Fibroblast of upper back skin (primary cell): ENCODE measurements at regions not wholly inside any gene's neighbourhood (a gene's known extent, or its start where the extent isn't known, plus 50 kb on each side); places are given as distances from the start of the nearest gene placed in this dataset.
A peak's percentile ranks its signal among the peaks of the same experiment; 100 is the strongest.

Experiments
- DNase-seq: peaks from one replicate; pipeline ENCODE4 v3.0.0-alpha.2; 2013

- no peak for DNase-seq
These were observed 164.4 kb upstream of the NT5C1B start for GRCh38 chr2:18753722-18754121.

DNA sequence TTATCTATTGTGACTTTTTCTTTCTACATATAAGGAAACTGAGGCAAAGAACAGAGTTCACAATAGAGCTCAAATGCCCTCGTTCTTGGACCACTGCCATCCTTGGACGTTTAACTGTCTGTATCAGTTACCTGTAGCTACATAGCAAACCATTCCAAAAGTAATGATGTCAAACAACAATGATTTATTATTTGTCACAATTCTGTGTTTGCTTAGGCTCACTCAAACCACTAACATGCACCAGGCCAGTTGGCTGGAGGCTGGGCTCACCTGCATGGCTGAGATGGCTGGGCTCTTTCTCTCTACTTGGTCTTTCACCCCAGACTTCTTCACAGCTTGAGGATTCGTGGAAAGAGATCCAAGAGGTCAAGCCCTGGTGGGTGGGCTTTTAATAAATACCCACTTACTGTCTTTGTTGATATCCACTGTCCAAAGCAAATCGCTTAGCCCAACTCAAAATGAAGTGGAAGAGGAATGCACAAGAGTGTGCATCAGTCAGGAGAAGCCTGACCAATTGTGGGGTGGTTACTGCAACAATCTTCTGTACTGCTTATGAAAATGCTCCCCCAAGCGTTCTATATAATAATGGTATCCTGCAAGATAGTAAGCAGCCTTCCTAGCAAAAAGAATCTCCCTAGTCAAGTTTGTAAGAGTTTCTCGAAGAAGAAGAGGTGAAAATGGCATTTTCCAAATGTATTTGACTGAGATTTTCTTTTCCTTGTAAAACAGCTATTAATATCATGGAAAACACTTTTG lies 163.5 kb upstream of the NT5C1B start:
- DNase-seq, result no peak

GRCh38 chr2:18752022-18752493 lies 162.7 kb upstream of the NT5C1B start:
- DNase-seq, result no peak

DNA sequence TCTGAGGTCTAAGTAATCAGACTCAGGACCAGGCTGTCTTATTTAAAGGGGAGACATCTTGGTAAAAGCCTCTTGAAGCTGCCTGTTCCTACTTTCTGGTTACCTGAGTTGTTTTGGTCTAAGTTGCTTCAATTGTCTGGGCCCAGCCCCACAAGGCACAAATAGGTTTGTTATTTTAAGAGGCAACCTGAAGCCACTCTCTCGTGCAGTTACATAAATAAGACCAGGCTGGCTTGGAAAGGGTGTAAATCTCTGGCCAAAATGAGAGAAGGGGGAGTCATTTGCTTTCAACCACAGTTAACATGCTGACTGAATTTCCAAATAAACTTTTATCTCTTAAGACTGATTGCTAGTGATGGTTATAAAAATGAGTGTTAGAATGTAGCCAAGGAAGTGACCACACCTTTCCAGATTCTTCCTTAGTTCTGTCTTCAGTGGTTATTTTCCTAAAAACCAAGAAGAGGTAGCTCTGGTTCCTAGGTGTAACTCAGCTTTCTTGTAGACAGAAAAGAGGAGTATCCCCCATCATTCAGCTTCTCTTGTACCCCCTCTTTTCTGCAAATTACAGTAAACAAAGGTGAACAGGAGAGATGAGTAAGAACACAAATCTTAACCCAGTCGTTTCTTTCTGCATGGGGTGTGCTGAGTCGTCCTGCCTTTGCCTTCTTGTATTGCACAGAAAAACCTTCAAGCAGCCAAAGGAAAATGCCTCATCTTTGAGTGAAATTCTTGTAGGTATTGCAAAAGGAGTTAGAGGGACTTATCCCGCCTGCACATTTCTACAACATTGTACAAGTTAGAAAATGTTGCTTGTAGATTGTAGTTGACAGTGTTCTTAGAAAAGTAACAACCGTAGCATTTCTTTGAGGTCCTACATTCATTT lies 161.5 kb upstream of the NT5C1B start:
- DNase-seq, result peak; percentile 53

- DNase-seq, result peak; percentile 73
These were observed 160.7 kb upstream of the NT5C1B start for GRCh38 chr2:18749912-18750526.

DNA sequence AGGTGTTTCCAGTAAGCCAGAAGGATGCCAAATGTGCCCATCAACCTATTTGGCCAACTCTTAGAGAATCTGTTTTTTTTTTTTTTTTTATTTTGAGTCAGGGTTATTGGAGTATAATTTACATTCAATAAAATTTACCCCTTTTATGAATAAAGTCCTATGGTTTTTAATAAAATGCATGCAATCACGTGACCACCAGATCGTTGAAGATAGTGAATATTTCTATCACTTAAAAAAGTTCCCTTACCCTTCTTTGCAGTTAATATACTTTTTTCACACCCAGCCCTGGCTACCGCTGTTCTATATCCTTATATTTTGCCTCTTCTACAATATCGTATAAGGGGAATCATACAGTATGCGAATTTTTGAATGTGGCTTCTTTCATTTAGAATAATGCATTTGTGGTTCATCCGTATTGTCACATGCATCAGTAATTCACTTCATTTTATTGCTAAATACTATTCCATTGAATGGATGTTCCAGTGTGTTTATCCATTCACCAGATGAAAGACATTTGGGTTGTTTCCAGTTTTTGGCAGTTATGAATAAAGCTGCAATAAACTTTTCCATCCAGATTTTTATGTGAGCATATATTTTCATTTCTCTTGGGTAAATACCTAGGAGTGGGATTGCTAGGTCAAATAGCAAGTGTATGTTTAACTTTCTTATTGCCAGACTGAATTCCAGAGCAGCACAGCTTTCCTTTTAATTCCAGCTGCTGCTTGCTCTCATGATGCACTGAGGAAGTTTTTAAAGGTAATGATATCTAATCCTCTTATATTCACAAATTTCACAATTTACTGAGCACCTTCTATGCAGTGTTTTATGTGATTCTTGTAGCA lies 156.3 kb upstream of the NT5C1B start:
- no peak for DNase-seq

DNA sequence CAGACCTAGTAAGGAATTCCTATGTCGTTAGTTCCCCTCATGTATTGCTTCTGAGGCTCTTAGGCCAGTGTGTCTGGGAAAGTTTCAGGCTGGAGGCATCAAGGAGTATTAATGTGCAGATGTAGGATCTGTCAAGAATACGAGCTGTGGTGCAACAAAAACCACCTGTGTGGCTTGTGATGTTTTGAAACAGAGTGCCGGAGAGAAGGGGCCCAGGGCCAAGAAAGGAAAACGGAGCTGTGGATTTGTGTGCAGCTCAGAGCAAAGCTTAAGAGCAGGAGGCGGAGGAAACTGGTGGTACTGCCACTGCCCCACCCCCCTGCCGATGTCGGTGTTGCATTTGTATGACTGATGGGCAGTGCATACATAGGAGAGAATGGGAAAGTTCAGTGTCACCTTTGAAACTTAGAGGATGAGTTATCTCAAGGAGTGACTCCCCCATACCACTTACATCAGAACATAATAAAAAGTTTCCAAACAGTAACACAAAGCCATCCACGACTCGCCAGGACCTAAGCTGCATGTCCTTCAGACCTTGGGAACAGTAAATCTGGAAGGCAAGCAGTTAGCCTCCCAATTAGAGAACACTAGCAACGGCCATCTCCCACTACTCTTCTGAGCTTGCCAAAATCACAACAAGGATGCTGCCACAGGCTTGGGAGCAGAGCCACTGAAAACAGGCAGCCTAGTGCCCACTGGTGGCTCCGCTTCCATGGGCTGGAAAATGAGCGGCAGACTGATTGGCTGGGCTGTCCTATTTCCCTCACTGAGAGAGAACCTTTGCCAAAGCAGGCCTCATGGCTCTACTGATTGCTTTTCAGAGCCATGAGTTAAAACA lies 152.7 kb upstream of the NT5C1B start:
- peak; percentile 27 for DNase-seq

GRCh38 chr2:18741191-18741590 lies 151.8 kb upstream of the NT5C1B start:
- no peak for DNase-seq

DNA sequence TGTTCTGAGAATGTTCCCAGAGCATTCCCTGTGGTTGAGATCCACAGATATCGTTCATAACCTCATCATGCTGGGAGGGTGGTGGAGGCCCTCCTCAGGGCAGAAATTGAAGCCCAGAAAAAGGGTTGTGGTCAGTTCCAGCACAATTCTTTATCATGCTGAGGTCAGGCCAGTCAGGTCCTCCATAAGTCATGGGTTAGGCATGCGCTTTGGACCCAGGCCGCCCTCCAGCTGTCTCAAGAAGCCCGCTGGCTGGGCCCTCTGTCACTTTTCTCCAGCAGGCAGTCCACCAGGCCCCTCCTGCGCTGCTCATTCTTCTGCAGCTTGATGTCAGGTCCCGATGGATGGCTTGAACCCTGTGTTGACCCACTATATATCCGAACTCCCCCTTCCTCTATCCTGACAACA lies 151.1 kb upstream of the NT5C1B start:
- DNase-seq, result peak; percentile 80

DNA sequence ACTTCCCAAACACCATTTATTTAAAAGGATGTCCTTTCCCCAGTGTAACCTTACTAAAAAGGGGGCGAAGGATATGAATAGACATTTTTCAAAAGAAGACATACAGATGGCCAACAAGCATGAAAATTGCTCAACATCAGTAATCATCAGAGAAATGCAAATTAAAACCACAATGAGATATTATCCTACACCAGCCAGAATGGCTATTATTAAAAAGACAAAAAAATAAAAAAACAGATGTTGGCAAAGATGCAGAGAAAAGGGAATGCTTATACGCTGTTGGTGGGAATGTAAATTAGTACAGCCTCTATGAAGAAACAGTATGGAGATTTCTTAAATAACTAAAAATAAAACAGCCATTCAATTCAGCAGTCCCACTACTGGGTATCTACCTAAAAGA lies 142.3 kb upstream of the NT5C1B start:
- no peak for DNase-seq

- DNase-seq, result no peak
These were observed 135.2 kb upstream of the NT5C1B start for GRCh38 chr2:18724371-18725145.

DNA sequence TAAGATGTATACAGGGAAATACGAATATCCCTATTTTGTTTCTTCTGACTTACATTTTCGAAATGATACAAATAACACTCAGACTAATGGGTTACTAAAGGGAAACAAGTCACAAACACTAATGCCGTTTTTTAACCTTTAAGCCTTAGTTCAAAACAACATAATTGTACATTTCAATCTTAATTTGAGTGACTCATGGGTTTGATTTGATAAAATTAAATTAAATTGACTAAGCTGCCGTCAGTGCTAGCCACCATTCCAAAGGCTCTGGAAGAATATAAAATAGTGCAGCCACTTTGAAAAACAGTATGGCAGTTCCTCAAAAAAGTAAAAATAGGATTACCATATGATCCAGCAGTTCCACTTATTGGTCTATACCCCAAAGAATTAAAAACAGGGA lies 133.8 kb upstream of the NT5C1B start:
- DNase-seq, result no peak

- DNase-seq, result peak; percentile 23
These were observed 132.7 kb upstream of the NT5C1B start for GRCh38 chr2:18722101-18722500.

- DNase-seq, result no peak
These were observed 131.9 kb upstream of the NT5C1B start for GRCh38 chr2:18721038-18721922.

DNA sequence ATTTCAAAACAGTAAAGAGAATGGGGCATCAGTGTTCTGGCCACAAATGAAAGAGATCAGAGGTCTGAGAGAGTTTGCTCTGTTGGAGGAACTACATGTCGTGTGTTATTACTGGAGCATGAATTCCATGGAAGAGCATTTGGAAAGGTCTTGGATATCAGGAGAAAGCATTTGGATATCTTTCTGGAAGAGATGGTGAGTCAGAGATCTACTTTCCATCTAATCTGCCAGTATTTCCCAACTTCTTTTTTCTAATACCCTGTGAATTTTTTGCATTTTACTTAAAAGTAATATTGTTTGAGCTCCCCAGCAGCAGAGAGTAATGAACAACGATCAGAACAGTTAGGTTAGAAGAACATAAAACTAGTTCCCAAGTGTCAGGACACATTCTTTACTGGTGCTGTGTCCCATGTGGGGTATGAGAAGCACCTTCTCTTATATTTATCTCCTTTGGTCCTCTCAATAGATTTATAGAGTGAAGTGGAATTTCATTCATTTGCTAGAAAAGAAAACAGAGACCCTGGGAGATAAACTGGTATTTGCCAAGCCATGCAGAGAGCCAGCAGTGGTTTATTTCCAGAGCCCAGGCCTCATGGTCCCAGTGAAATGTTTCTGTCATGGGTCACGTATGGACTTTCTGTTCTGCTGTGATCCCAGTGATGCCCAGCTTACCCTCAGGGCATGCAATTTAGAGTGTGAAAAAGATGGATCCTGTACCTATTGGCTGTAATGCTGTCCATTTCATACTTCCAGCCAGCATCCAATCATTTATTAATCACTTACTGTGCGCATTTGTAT lies 130.8 kb upstream of the NT5C1B start:
- DNase-seq, result peak; percentile 66

- no peak for DNase-seq
These were observed 118.9 kb upstream of the NT5C1B start for GRCh38 chr2:18708203-18708715.

- no peak for DNase-seq
These were observed 116.6 kb upstream of the NT5C1B start for GRCh38 chr2:18706001-18706400.

- DNase-seq, result no peak
These were observed 114.9 kb upstream of the NT5C1B start for GRCh38 chr2:18704276-18704675.

- peak; percentile 18 for DNase-seq
These were observed 114.2 kb upstream of the NT5C1B start for GRCh38 chr2:18703555-18703954.
